Activated CD8-positive, alpha-beta memory T cell treated with anti-CD3 and anti-CD28 coated beads, Interleukin-2, amount 10 ng/mL, durations not matched to agents 7 days and 5 days (primary cell): ENCODE measurements at regions not wholly inside any gene's neighbourhood (a gene's known extent, or its start where the extent isn't known, plus 50 kb on each side); places are given as distances from the start of the nearest gene placed in this dataset.
"Not testable (repeated sequence)": the region's sequence is repeated elsewhere in the genome, so short reads cannot be mapped to it uniquely, and the experiment has no call there.

ENCODE experiments used
- ATAC-seq: fragments of 150-1000 bp; cut with Tn5 transposase; one replicate; pipeline ENCODE4 v1.10.0; 2021; ENCODE audit warnings: moderate library complexity
- CTCF ChIA-PET: fragments of 350-600 bp; sonication (Branson Sonifier 250); formaldehyde crosslinking; loops from one replicate; lab custom pipeline; 2021; ENCODE audit warnings: antibody characterized with exemption; lab: Charles Lee
- DNase-seq: peaks from one replicate; pipeline ENCODE4 v3.0.0-alpha.2; 2020
- H3K27ac Mint-ChIP-seq: one replicate; pipeline ENCODE4 v1.8.0; 2021; ENCODE audit warnings: mild to moderate bottlenecking, mixed read lengths
- H3K27me3 Mint-ChIP-seq: one replicate; pipeline ENCODE4 v1.8.0; 2021; ENCODE audit warnings: mixed read lengths
- H3K36me3 Mint-ChIP-seq: one replicate; pipeline ENCODE4 v1.8.0; 2021; ENCODE audit warnings: mild to moderate bottlenecking, mixed read lengths
- H3K4me1 Mint-ChIP-seq: one replicate; pipeline ENCODE4 v1.8.0; 2021; ENCODE audit warnings: mixed read lengths
- H3K4me3 Mint-ChIP-seq: one replicate; pipeline ENCODE4 v1.8.0; 2021; ENCODE audit warnings: mild to moderate bottlenecking, moderate library complexity, mixed read lengths
- H3K9me3 Mint-ChIP-seq: one replicate; pipeline ENCODE4 v1.8.0; 2022; ENCODE audit warnings: low read depth, mixed read lengths

- CTCF ChIA-PET: interaction anchor here (1.0 kb wide), 1 partner anchor 93 kb away, joined by 3 read pairs; no protein-coding TSS in a partner anchor
- Mint-ChIP-seq H3K9me3 (no peaks in the 10 kb centered on the region), H3K36me3 (no peaks in the 10 kb centered on the region), H3K4me1 (peaks cover 11% of the 10 kb centered on the region), H3K4me3 (no peak overlapping the region), H3K27ac (no peak overlapping the region), H3K27me3 (no peaks in the 10 kb centered on the region)
- DNase-seq (no peak), ATAC-seq (no peak)
These were observed 80.2 kb upstream of the SMURF2 start for GRCh38 chr17:64742326-64742725.

GRCh38 chr17:64741916-64742315 lies 79.8 kb upstream of the SMURF2 start:
- H3K9me3 Mint-ChIP-seq, H3K4me3 Mint-ChIP-seq, H3K27me3 Mint-ChIP-seq, ATAC-seq, H3K36me3 Mint-ChIP-seq, H3K27ac Mint-ChIP-seq: not testable (repeated sequence)
- peak; percentile 14 for DNase-seq
- CTCF ChIA-PET: interaction anchor here (1.0 kb wide), 1 partner anchor 93 kb away, joined by 3 read pairs; no protein-coding TSS in a partner anchor
- H3K4me1 Mint-ChIP-seq: peaks cover 14% of the 10 kb centered on the region

- H3K4me1 Mint-ChIP-seq: peaks cover 17% of the 10 kb centered on the region
- H3K4me3 Mint-ChIP-seq: no peak overlapping the region
- CTCF ChIA-PET: interaction anchor here (0.7 to 1.5 kb wide), 4 partner anchors 66 to 92 kb away, joined by 3 read pairs; no protein-coding TSS in a partner anchor
- H3K9me3 Mint-ChIP-seq: no peaks in the 10 kb centered on the region
- no peak for ATAC-seq
- H3K27ac Mint-ChIP-seq: no peak overlapping the region
- peak; percentile 18 for DNase-seq
- H3K27me3 Mint-ChIP-seq: no peaks in the 10 kb centered on the region
- H3K36me3 Mint-ChIP-seq: no peaks in the 10 kb centered on the region
These were observed 79.0 kb upstream of the SMURF2 start for GRCh38 chr17:64741038-64741641.

GRCh38 chr17:64739316-64740058 lies 77.4 kb upstream of the SMURF2 start:
- Mint-ChIP-seq H3K9me3 (no peaks in the 10 kb centered on the region), H3K36me3 (no peaks in the 10 kb centered on the region)

GRCh38 chr17:64736804-64737492 lies 74.8 kb upstream of the SMURF2 start:
- CTCF ChIA-PET: interaction anchor here (0.7 to 2.2 kb wide), 18 partner anchors 11 to 318 kb away, joined by 3 to 15 read pairs (median 4); no protein-coding TSS in a partner anchor
- peak; percentile 80 for DNase-seq
- Mint-ChIP-seq H3K36me3 (no peaks in the 10 kb centered on the region), H3K4me3 (no peak overlapping the region), H3K27me3 (no peaks in the 10 kb centered on the region), H3K9me3 (no peaks in the 10 kb centered on the region), H3K27ac (no peak overlapping the region), H3K4me1 (peaks cover 17% of the 10 kb centered on the region)
- peak; percentile 90 for ATAC-seq

More at GRCh38 chr17:64739316-64740058, 77.4 kb upstream of the SMURF2 start:
- Mint-ChIP-seq H3K27me3 (no peaks in the 10 kb centered on the region), H3K27ac (no peak overlapping the region), H3K4me3 (no peak overlapping the region), H3K4me1 (peaks cover 17% of the 10 kb centered on the region)
- ATAC-seq (no peak), DNase-seq (peak; percentile 39)
- CTCF ChIA-PET: interaction anchor here (0.8 to 1.5 kb wide), 5 partner anchors 26 to 321 kb away, joined by 3 to 5 read pairs (median 3); no protein-coding TSS in a partner anchor

- CTCF ChIA-PET: no interaction called here
- Mint-ChIP-seq H3K4me1 (peaks cover 7% of the 10 kb centered on the region), H3K9me3 (no peaks in the 10 kb centered on the region), H3K27ac (no peak overlapping the region), H3K36me3 (no peaks in the 10 kb centered on the region), H3K4me3 (no peak overlapping the region), H3K27me3 (no peaks in the 10 kb centered on the region)
- ATAC-seq (no peak), DNase-seq (no peak)
These were observed 70.4 kb upstream of the SMURF2 start for GRCh38 chr17:64732336-64733006.

GRCh38 chr17:64730023-64730422 lies 67.9 kb upstream of the SMURF2 start:
- ATAC-seq, H3K4me1 Mint-ChIP-seq, H3K27me3 Mint-ChIP-seq, DNase-seq, CTCF ChIA-PET, H3K36me3 Mint-ChIP-seq, H3K9me3 Mint-ChIP-seq, H3K4me3 Mint-ChIP-seq, H3K27ac Mint-ChIP-seq: not testable (repeated sequence)

- ATAC-seq (no peak), DNase-seq (no peak)
- Mint-ChIP-seq H3K9me3 (no peaks in the 10 kb centered on the region), H3K4me1 (no peaks in the 10 kb centered on the region), H3K27ac (no peak overlapping the region), H3K36me3 (no peaks in the 10 kb centered on the region), H3K27me3 (no peaks in the 10 kb centered on the region), H3K4me3 (no peak overlapping the region)
- CTCF ChIA-PET: interaction anchor here (1.5 kb wide), 1 partner anchor 20 kb away, joined by 3 read pairs; no protein-coding TSS in a partner anchor
These were observed 67.1 kb upstream of the SMURF2 start for GRCh38 chr17:64729201-64729600.

- Mint-ChIP-seq H3K9me3 (no peaks in the 10 kb centered on the region), H3K36me3 (no peaks in the 10 kb centered on the region), H3K27me3 (no peaks in the 10 kb centered on the region), H3K4me1 (no peaks in the 10 kb centered on the region), H3K27ac (no peak overlapping the region), H3K4me3 (no peak overlapping the region)
- CTCF ChIA-PET: interaction anchor here (0.6 to 1.5 kb wide), 2 partner anchors 19 to 53 kb away, joined by 3 read pairs; no protein-coding TSS in a partner anchor
- ATAC-seq (no peak), DNase-seq (no peak)
These were observed 66.1 kb upstream of the SMURF2 start for GRCh38 chr17:64728041-64728695.

GRCh38 chr17:64726025-64726424 lies 63.9 kb upstream of the SMURF2 start:
- not testable (repeated sequence) for H3K4me1 Mint-ChIP-seq, H3K9me3 Mint-ChIP-seq

GRCh38 chr17:64724246-64724645 lies 62.1 kb upstream of the SMURF2 start:
- CTCF ChIA-PET: interaction anchor here (1.4 kb wide), 1 partner anchor 75 kb away, joined by 4 read pairs; no protein-coding TSS in a partner anchor
- H3K9me3 Mint-ChIP-seq, H3K27me3 Mint-ChIP-seq, H3K27ac Mint-ChIP-seq, H3K4me1 Mint-ChIP-seq, ATAC-seq, DNase-seq, H3K36me3 Mint-ChIP-seq, H3K4me3 Mint-ChIP-seq: not testable (repeated sequence)

More at GRCh38 chr17:64726025-64726424, 63.9 kb upstream of the SMURF2 start:
- ATAC-seq, H3K27me3 Mint-ChIP-seq, H3K27ac Mint-ChIP-seq, DNase-seq, H3K36me3 Mint-ChIP-seq, H3K4me3 Mint-ChIP-seq: not testable (repeated sequence)
- CTCF ChIA-PET: interaction anchor here (1.4 kb wide), 1 partner anchor 11 kb away, joined by 5 read pairs; no protein-coding TSS in a partner anchor

GRCh38 chr17:64723781-64724180 lies 61.7 kb upstream of the SMURF2 start:
- Mint-ChIP-seq H3K27me3 (no peaks in the 10 kb centered on the region), H3K36me3 (no peaks in the 10 kb centered on the region), H3K4me3 (no peak overlapping the region), H3K9me3 (no peaks in the 10 kb centered on the region), H3K27ac (no peak overlapping the region), H3K4me1 (no peaks in the 10 kb centered on the region)
- no peak for ATAC-seq
- DNase-seq: no peak
- CTCF ChIA-PET: no interaction called here
